ENCODE measurements at regions not wholly inside any gene's neighbourhood (a gene's known extent, or its start where the extent isn't known, plus 50 kb on each side); places are given as distances from the start of the nearest gene placed in this dataset.

- Histone ChIP-seq H4K20me1 (ENCODE audit: insufficient read depth, low read length) (no peaks in the 10 kb centered on the region), H3K79me2 (ENCODE audit: insufficient read depth, low read length) (no peaks in the 10 kb centered on the region), H2AFZ (ENCODE audit: low read length) (no peak overlapping the region), H3K4me1 (ENCODE audit: insufficient read depth, low read length) (no peaks in the 10 kb centered on the region), H3K4me2 (ENCODE audit: insufficient read depth, low read length) (no peak overlapping the region), H3K9me3 (ENCODE audit: low read depth, low read length) (no peaks in the 10 kb centered on the region), H3K4me3 (ENCODE audit: insufficient read depth, low read length) (no peak overlapping the region), H3K36me3 (ENCODE audit: insufficient read depth, low read length) (no peaks in the 10 kb centered on the region), H3K27ac (ENCODE audit: low read depth, low read length) (no peak overlapping the region), H3K27me3 (ENCODE audit: insufficient read depth, low read length) (peaks cover 13% of the 10 kb centered on the region)
- no peak for TF ChIP-seq CTCF (IDR thresholded peaks at IDR 0.05; ENCODE audit: extremely low read depth, low read depth, low read length)
- no peak for DNase-seq (ENCODE audit: insufficient read length, low spot score, missing footprints)
Measured at GRCh38 chr9:13459071-13459470, 179.6 kb upstream of the MPDZ start.

GRCh38 chr9:13457795-13458194, 178.3 kb upstream of the MPDZ start:
- Histone ChIP-seq H3K9me3 (ENCODE audit: low read depth, low read length) (no peaks in the 10 kb centered on the region), H4K20me1 (ENCODE audit: insufficient read depth, low read length) (no peaks in the 10 kb centered on the region), H3K4me2 (ENCODE audit: insufficient read depth, low read length) (no peak overlapping the region), H3K36me3 (ENCODE audit: insufficient read depth, low read length) (no peaks in the 10 kb centered on the region), H3K4me1 (ENCODE audit: insufficient read depth, low read length) (no peaks in the 10 kb centered on the region), H3K79me2 (ENCODE audit: insufficient read depth, low read length) (no peaks in the 10 kb centered on the region), H2AFZ (ENCODE audit: low read length) (no peak overlapping the region), H3K27ac (ENCODE audit: low read depth, low read length) (no peak overlapping the region), H3K27me3 (ENCODE audit: insufficient read depth, low read length) (peaks cover 17% of the 10 kb centered on the region), H3K4me3 (ENCODE audit: insufficient read depth, low read length) (no peak overlapping the region)
- no peak for DNase-seq (ENCODE audit: insufficient read length, low spot score, missing footprints)
- TF ChIP-seq CTCF (IDR thresholded peaks at IDR 0.05; ENCODE audit: extremely low read depth, low read depth, low read length), result no peak

GRCh38 chr9:13450723-13451122, 171.2 kb upstream of the MPDZ start:
- Histone ChIP-seq H2AFZ (ENCODE audit: low read length) (no peak overlapping the region), H3K27ac (ENCODE audit: low read depth, low read length) (no peak overlapping the region), H3K27me3 (ENCODE audit: insufficient read depth, low read length) (peaks cover 46% of the 10 kb centered on the region), H3K4me3 (ENCODE audit: insufficient read depth, low read length) (no peak overlapping the region), H3K36me3 (ENCODE audit: insufficient read depth, low read length) (no peaks in the 10 kb centered on the region), H3K4me1 (ENCODE audit: insufficient read depth, low read length) (no peaks in the 10 kb centered on the region), H3K4me2 (ENCODE audit: insufficient read depth, low read length) (no peak overlapping the region), H3K9me3 (ENCODE audit: low read depth, low read length) (no peaks in the 10 kb centered on the region), H3K79me2 (ENCODE audit: insufficient read depth, low read length) (no peaks in the 10 kb centered on the region), H4K20me1 (ENCODE audit: insufficient read depth, low read length) (no peaks in the 10 kb centered on the region)
- no peak for TF ChIP-seq CTCF (IDR thresholded peaks at IDR 0.05; ENCODE audit: extremely low read depth, low read depth, low read length)
- DNase-seq (ENCODE audit: insufficient read length, low spot score, missing footprints), result no peak

- no peaks in the 10 kb centered on the region for H3K4me1 ChIP-seq (ENCODE audit: insufficient read depth, low read length)
- H4K20me1 ChIP-seq (ENCODE audit: insufficient read depth, low read length), result no peaks in the 10 kb centered on the region
- no peak overlapping the region for H3K4me3 ChIP-seq (ENCODE audit: insufficient read depth, low read length)
- H3K4me2 ChIP-seq (ENCODE audit: insufficient read depth, low read length), result no peak overlapping the region
- H3K27ac ChIP-seq (ENCODE audit: low read depth, low read length), result no peak overlapping the region
- no peak for DNase-seq (ENCODE audit: insufficient read length, low spot score, missing footprints)
- TF ChIP-seq CTCF (IDR thresholded peaks at IDR 0.05; ENCODE audit: extremely low read depth, low read depth, low read length), result no peak
- no peaks in the 10 kb centered on the region for H3K36me3 ChIP-seq (ENCODE audit: insufficient read depth, low read length)
- no peaks in the 10 kb centered on the region for H3K9me3 ChIP-seq (ENCODE audit: low read depth, low read length)
- H3K27me3 ChIP-seq (ENCODE audit: insufficient read depth, low read length), result peaks cover 61% of the 10 kb centered on the region
- H2AFZ ChIP-seq (ENCODE audit: low read length), result no peak overlapping the region
- H3K79me2 ChIP-seq (ENCODE audit: insufficient read depth, low read length), result no peaks in the 10 kb centered on the region
Measured at GRCh38 chr9:13448482-13448881, 169.0 kb upstream of the MPDZ start.

Data from osteoblast (primary cell).